RWPE1 (cell line): ENCODE measurements at regions not wholly inside any gene's neighbourhood (a gene's known extent, or its start where the extent isn't known, plus 50 kb on each side); places are given as distances from the start of the nearest gene placed in this dataset.

ENCODE experiments used
- CTCF ChIA-PET: fragments of 350-600 bp; sonication (Branson Sonifier 250); formaldehyde crosslinking; extraction: SDS; loops from one replicate; lab custom pipeline; 2021; lab: Yijun Ruan, JAX
- POLR2A ChIA-PET: fragments of 400-600 bp; formaldehyde crosslinking; extraction: SDS; loops from one replicate; lab custom pipeline; 2020; ENCODE audit warnings: antibody characterized with exemption; ENCODE audit not compliant: low non-redundant PET; lab: Yijun Ruan, JAX
- DNase-seq: peaks from one replicate; pipeline ENCODE4 v3.0.0; 2012; ENCODE audit warnings: low spot score
- H3K27ac ChIP-seq: fragments of 450-650 bp; 2 replicates; pipeline ENCODE4 v1.5.1; 2017
- TF ChIP-seq, protein P1 (sequence below): fragments of 450-650 bp; conservative IDR thresholded peaks from 2 replicates; pipeline ENCODE4 v1.5.1; 2017; ENCODE audit warnings: low read depth, mild to moderate bottlenecking

DNA sequence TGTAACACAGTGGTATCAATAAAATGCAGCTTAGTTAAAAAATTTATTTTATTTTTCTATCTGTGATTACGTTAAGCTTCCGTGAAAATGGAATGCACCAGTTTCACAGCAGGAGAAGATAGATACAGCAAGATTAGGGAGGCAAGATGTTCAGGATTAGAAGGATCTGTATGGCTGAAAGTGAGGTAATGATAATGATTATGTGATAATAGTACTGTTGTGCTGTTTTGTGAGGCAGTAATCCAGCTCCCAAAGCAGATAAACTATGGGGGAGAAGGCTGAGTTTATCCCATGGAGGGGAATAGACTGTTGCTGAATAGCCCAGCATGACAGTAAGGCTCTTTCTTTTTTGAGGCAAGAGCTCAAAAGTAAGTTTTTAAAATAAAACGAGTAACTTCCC, 216.1 kb upstream of the PRPS1L1 start:
- H3K27ac ChIP-seq: no peak overlapping the region
- POLR2A ChIA-PET: no interaction called here
- CTCF ChIA-PET: interaction anchor here (0.7 kb wide), 2 partner anchors 15 to 102 kb away, joined by 3 to 6 read pairs; no protein-coding TSS in a partner anchor
- TF ChIP-seq, protein P1, sequence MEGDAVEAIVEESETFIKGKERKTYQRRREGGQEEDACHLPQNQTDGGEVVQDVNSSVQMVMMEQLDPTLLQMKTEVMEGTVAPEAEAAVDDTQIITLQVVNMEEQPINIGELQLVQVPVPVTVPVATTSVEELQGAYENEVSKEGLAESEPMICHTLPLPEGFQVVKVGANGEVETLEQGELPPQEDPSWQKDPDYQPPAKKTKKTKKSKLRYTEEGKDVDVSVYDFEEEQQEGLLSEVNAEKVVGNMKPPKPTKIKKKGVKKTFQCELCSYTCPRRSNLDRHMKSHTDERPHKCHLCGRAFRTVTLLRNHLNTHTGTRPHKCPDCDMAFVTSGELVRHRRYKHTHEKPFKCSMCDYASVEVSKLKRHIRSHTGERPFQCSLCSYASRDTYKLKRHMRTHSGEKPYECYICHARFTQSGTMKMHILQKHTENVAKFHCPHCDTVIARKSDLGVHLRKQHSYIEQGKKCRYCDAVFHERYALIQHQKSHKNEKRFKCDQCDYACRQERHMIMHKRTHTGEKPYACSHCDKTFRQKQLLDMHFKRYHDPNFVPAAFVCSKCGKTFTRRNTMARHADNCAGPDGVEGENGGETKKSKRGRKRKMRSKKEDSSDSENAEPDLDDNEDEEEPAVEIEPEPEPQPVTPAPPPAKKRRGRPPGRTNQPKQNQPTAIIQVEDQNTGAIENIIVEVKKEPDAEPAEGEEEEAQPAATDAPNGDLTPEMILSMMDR: no peak
- DNase-seq: no peak

DNA sequence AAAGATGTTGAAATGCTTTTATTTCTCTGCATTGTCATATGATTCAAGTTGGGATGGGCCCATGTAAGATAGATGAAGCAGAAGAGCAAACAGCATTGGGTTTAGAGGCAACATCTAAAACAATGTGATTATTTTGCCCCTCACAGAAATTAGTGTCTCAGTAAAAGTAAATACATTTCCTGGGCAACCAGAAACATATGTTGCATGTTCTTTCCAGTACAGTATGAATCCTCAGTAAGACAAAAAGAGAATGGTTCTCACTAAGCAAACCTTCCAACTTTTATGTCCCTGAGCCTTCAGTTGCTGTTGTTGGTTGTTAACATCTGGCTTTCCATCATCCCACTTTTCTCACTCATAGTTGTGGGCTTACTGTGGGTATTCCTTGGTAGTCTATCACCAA, 222.5 kb upstream of the PRPS1L1 start:
- TF ChIP-seq, protein P1: no peak
- DNase-seq: no peak
- CTCF ChIA-PET: no interaction called here
- POLR2A ChIA-PET: no interaction called here
- H3K27ac ChIP-seq: no peak overlapping the region

DNA sequence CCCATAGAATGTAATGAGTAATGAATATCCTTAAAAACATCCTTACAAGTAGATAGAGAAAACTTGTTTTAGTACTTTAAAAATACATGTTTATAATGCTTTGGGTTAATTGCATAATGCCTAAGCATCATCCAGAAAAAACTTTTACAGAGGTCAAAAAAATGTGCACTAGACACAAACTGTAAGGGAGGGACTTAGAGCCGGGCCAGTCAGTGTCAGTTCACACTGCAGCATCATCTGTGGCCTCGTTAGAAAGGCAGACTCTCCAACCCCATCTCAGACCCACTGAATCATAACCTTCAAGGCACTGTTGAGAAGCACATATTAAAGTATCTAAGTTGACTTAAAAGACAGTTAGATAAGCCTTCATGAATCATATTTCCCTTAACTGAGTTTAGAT, 230.1 kb upstream of the PRPS1L1 start:
- H3K27ac ChIP-seq: no peak overlapping the region
- CTCF ChIA-PET: no interaction called here
- no peak for DNase-seq
- POLR2A ChIA-PET: no interaction called here
- TF ChIP-seq, protein P1: no peak

DNA sequence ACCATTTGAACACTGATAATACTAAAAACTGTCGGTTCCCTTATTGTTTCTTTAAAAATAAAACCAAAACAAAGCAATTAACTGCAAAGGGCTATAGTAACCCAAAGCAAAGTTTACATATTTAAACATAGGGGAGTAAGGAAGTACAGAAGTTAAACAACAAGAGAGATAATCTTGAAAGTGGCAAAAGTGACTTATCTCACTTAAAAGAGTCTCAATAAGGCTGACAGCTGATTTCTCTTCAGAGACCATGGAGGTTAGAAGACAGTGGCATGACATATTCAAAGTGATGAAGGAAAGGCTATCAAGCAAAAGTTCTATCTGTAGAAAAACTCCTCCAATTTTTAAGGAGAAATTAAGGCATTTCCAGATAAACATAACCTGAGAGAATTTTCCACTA, 233.5 kb upstream of the HDAC9 start:
- ChIA-PET POLR2A (no interaction called here), CTCF (no interaction called here)
- no peak overlapping the region for H3K27ac ChIP-seq
- no peak for DNase-seq
- TF ChIP-seq, protein P1: no peak

DNA sequence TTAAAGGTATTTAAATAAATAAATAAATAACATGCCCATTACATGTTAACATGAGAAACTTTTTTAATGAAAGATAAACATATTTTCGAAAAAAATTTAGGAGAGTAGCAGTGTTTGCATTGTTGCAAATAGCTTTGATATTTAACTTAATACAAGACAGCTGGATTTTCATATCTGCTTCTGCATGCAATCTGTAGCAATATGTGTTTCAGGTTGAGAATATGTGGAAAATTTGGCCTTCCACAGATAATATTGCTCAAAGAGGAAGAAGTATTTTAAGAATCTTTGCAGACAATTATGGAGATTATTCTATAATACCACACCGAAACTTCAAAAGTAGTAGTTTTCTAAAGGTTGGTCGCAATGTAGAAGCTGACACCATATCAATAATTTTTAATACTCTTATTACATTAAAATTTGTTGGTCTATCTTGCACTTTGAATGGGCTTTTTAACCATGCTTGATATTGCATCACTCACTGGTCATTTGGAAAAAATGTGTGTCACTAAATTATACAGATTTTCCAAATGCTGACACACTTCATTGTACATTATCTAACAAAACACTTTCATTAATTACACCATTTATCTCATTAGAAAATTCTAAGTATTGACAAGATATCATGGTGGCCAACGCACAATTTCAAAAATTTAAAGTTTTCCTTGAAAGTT, 229.8 kb upstream of the HDAC9 start:
- TF ChIP-seq, protein P1: no peak
- ChIA-PET CTCF (interaction anchor here (0.6 kb wide), 1 partner anchor 1134 kb away, joined by 4 read pairs; no protein-coding TSS in a partner anchor), POLR2A (no interaction called here)
- DNase-seq: no peak
- H3K27ac ChIP-seq: no peak overlapping the region

DNA sequence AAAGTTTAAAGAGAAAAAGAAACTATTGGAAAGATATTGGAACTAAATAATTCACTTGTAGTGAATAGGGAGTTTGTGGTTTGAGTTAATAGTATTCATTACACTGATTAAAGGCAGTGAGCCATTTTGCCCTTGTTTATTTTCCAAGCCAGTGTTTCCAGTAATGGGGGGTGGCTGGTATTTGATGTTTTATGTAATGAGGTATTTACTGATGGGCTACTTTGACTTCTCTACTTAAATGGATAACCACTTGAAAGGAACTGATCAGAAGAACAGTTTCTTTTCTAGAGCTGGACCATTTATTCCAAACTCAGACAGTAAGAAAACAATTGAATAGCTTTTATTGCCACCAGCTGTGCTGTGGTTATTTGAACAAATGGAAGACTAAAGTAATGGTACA, 227.0 kb upstream of the HDAC9 start:
- POLR2A ChIA-PET: no interaction called here
- H3K27ac ChIP-seq: no peak overlapping the region
- DNase-seq: no peak
- TF ChIP-seq, protein P1: no peak
- CTCF ChIA-PET: interaction anchor here (0.8 kb wide), 1 partner anchor 8 kb away, joined by 4 read pairs; no protein-coding TSS in a partner anchor
